NCI-H2029 (cell line): ENCODE measurements at regions not wholly inside any gene's neighbourhood (a gene's known extent, or its start where the extent isn't known, plus 50 kb on each side); places are given as distances from the start of the nearest gene placed in this dataset.
"Not testable (repeated sequence)": the region's sequence is repeated elsewhere in the genome, so short reads cannot be mapped to it uniquely, and the experiment has no call there.

Source experiments
- DNase-seq: peaks from one replicate; lab custom pipeline; 2025; lab: John Stamatoyannopoulos, UW

DNA sequence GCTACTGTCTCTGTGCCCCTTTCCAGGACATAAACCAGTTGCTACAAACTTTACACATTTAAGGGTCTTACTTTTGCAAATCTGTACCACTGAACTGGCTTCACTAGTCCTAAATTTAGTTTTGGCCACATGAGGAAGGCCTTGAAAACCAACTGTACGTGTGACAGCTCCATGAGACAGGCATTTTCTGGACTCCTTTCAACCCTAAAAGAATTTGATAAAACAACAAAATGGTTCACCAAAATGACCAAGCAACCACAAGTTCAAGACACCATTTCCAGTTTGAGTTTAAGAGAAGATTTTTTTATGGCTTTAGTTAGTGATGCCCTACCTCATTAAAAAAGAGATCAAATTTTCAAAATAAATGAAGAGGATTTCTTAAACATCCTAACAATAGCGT, 246.4 kb downstream of the ZNF674 start:
- no peak for DNase-seq

- no peak for DNase-seq
Observed at GRCh38 chrX:46295963-46296362, 249.3 kb downstream of the ZNF674 start.

GRCh38 chrX:46294234-46294633, 251.0 kb downstream of the ZNF674 start:
- no peak for DNase-seq

- DNase-seq = no peak
Observed at GRCh38 chrX:46279925-46280313, 265.3 kb downstream of the ZNF674 start.

DNA sequence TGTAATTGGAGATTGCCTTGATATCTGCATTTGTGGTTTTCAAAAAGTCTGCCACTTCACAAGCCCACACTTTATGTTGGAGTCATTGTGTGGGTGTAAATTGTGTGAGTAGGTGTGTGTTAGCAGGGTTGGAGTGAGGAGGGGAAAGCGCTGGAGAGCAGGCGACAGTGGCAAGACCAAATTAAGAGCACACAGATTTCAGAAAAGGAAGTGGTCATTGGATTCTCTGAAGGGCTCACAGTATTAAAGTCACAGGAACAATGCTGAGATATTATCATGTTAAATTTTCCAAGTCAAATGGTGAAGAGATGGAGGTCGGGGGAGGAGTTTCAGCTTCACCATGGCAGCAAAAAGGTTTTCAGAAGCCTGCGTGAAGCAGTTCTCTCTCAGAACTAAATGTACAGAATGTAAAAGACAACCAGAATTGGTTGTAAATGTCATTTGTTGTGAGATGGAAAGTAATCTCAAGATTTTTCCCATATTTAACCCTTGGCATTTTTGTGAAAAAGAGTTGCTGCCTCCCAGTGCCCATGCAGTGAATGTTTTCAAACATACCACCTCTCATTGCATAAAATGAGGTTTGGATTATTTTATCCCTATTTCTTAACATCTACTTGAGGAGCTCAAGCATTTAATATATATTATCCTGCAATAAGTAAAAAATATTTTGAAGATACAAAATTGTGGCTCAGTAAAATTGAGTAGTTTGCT, 265.9 kb downstream of the ZNF674 start:
- no peak for DNase-seq

DNA sequence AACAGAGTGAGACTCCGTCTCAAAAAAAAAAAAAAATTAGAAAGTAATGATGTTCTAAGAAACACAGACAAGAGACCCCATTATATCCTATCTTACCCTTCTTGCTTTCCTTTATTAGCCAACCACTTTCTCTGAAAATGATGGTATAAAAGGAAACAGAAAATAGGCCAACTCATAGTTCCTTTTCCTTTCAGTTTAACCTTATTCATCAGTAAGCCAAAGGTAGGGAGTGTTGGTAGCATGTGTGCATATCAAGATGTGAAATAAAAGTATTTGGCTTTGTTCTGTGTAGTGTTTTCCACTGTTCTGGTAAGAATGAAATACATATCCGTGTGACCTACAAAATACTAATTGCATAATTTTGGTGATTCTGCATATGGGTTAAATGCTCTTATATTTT, 266.6 kb downstream of the ZNF674 start:
- no peak for DNase-seq

GRCh38 chrX:46268412-46268811, 276.8 kb downstream of the ZNF674 start:
- DNase-seq = no peak

DNA sequence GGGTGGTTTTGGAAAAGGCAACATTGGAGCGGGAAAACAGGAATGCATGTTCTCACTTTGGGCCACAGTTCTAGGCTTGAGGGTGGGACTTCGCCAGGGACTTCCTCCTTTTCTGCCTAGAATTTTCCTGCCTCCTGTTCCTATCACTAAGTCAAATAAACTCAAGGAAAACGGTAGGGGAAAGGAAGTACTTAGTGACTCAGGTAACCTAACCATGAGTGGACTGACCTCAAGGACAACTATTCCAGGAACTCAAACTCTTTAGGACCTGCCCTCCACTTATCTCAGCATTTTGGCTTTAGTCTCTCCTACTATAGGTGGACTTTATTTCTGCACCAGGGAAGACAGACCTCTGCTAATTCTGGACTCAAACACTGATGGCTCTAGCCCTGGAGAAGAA, 281.7 kb downstream of the ZNF674 start:
- DNase-seq = no peak

DNA sequence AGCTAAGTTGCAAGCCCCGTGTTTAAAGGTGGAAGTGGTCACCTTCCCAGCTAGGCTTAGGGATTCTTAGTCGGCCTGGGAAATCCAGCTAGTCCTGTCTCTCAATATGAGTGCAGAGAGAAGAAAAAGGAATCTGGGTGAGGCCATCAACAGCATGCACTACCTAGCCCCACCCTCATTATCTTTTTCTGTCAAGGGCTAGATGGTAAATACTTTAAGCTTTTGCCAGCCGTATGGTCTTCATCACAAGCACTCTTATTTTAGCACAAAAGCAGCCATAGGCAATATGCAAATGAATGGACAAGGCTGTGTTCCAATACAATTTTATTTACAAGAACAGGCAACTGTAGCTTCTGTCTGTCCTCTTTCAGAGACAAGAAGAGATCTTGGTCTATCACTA, 282.9 kb downstream of the ZNF674 start:
- DNase-seq = no peak

DNA sequence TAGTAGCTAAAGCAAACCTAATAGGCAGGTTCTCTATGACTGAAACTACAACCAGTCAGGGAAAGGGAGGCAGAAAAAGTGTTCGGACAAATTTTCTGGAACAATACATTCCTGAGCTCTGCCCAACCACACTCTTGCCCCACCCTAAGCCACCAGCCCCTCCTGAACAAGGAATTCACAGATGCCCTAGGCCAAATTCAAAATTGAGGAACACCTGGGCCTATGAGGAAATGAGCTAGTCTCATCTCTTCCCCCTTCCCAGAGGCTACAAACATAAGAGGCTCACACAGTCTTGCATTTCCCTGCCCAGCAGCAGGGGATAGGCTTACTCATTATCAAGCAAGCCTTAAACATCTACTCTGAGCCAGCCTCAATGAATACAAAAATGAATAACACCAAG, 284.7 kb downstream of the ZNF674 start:
- DNase-seq = no peak

GRCh38 chrX:46258356-46258755, 286.9 kb downstream of the ZNF674 start:
- no peak for DNase-seq

- DNase-seq = no peak
Observed at GRCh38 chrX:46257451-46257879, 287.8 kb downstream of the ZNF674 start.

GRCh38 chrX:46256875-46257274, 288.3 kb downstream of the ZNF674 start:
- DNase-seq = no peak

DNA sequence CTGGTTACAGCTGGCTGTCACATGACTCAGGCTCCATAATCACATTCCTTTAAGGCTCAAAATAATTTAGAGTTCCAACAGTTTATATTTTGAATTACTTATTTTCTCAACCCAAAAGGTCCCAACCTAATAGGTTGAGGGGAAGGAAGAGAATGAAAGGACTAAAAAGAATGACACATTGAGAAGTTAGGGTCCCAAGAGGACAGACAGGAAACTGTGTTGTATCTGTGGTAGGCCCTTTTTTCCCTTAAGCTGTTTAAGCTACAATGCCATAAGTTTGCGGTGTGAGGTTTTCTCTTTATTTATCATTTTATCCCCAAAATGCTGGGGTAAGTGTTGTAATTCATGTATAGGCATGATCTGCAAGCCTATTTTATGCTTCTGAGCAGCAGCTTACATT, 290.2 kb downstream of the ZNF674 start:
- DNase-seq = no peak

DNA sequence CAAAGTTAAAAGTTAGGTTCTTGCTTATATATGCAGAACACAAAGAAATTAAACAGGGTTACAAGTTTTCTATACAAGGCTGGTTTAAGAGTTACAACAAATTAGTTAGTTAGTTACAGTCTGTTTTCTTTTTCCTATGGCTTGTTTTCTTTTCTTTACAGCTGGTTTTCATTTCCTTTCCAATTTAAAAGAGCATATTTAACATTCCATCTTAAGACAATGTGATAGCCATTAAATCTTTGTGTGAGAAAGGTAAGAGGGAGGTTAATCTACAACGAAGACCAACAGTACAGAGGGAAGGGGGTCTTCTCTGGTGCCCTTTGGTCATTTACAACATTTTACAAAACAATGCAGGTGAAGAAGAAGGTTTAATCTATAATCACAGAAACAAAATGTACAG, 290.6 kb downstream of the ZNF674 start:
- no peak for DNase-seq

- no peak for DNase-seq
Observed at GRCh38 chrX:46251755-46252154, 293.5 kb downstream of the ZNF674 start.

DNA sequence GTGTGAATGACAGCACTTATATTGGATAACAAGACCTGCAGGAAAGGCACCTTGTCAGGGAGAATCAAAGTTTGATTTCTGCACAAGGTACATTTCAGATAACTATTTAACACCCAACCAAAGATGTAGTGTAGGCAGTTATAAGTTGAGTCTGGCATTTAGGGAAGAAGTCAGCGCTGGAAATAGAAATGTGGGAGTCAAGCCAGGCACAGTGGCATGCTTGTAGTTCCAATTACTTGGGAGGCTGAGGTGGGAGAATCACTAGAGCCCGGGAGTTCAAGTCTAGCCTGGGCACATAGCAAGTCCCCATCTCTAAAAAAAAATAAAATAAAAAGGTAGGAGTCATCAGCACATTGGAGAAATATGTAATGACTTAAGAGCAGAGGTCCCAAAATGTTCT, 295.1 kb downstream of the ZNF674 start:
- DNase-seq = no peak

- DNase-seq = no peak
Observed at GRCh38 chrX:46247456-46247855, 297.8 kb downstream of the ZNF674 start.

DNA sequence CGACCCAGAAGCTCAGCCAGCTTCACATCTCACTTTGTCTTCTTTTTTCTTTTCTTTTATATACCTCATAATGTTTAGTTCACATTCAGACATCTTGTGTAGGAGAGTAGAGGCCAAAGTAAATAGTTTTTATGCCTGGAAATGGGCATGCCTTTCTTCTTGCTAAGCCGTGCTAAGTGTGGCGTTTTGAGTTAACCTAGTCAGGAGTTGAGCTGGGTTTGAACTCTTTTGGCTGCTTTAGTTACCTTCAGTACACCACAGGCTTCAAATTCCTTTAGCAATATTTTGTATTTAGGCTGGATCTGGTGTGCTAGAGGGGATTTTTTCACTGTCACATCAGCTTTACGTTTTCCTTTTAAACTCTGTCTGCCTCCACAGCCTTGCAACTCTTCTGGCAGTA, 300.8 kb downstream of the ZNF674 start:
- no peak for DNase-seq

- no peak for DNase-seq
Observed at GRCh38 chrX:46236411-46236810, 308.8 kb downstream of the ZNF674 start.

- DNase-seq = no peak
Observed at GRCh38 chrX:46235778-46236177, 309.4 kb downstream of the ZNF674 start.

DNA sequence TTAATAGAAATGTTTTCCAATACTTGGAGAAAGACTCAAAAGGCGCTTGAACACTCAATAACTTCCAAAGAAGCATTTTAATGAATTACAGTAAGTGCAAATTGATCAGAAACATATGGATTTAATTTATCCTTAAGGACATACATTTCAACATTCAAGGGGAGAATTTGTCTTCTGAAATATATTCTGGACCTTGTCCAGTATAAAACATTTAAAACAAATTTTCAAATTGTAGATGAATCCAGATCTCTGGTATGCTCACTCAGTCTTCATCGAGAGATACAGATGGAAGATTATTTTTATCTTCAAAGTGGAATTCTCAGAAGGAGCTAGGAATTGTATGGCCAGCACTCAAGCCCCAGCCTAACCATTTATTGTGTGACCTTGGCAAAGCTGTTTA, 310.4 kb downstream of the ZNF674 start:
- no peak for DNase-seq

DNA sequence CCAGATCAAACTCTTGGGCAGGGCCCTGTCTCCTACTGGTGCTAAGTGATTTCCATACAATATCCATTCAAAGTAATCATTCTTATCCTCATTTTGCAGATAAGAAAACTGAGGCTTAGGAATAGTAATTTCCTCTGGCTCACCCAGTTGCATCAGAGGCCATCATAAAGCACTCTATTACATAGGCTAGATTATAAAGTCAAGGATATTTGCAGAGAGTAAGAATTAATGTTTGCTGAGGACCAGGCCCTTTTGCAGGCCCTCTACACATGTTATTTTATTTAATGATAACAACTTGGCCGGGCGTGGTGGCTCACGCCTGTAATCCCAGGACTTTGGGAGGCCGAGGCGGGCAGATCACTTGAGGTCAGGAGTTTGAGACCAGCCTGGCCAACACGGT, 316.8 kb downstream of the ZNF674 start:
- no peak for DNase-seq

DNA sequence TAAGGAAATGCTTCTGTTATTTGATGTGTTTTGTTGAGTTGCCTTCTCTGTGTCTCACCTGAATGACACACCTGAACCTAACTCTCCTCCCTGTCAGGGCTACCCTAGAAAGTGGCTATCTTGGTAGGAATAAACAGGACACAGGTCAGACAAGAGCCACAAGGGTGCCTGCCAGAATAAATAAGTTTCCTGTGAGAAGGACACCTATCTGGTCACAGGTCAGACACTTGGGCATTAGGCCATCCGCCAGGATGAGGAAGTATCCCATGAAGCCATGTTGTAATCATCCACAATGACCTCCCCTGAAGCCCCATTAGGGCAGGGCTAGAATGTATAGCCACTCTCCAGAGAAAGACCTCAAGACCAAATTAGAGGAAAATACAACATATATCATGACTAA, 318.8 kb downstream of the ZNF674 start:
- DNase-seq = no peak

- DNase-seq = not testable (repeated sequence)
Observed at GRCh38 chrX:46223499-46223898, 321.7 kb downstream of the ZNF674 start.
